NCI-H128 (cell line): ENCODE measurements at regions not wholly inside any gene's neighbourhood (a gene's known extent, or its start where the extent isn't known, plus 50 kb on each side); places are given as distances from the start of the nearest gene placed in this dataset.

ENCODE experiments used
- DNase-seq: peaks from one replicate; lab custom pipeline; 2025; ENCODE audit not compliant: unreplicated experiment; lab: John Stamatoyannopoulos, UW

GRCh38 chr22:27679176-27679575 is 122.4 kb downstream of the MN1 start:
- no peak for DNase-seq

DNA sequence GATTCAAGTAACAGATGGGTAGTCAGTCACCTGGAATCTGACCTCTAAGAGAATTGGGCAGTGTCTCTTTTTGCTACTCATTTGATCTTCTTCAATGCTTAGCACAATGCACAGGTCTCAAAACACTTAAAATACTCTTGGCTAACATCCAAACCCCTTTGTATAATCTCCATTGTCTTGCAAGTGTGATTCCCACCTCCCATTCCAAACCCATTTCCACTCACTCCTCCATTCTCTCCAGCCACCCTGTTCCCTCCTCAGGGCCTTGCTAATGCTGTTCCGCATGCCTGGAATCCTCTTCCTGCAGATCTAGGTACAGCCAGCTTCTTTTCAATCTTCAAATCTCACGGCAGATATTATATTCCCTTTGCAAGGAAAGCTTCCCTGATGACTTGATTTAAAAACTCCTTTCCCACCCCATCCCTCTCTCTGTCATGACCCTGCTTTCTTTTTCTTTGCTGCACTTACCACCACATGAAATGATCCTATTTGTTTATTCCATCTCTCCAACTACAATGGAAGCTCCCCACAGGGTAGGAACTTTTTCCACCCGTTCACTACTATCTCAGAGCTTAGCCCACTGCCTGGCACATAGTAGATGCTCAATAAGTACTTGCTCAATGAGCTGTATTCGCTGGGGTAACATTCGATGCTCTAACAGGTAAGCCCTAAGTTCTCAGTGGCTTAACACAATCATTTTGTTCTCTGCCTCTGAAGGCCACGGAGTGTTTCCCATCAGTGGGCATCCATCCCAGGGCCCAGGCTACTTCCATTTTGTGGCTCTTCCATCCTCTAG is 121.7 kb downstream of the MN1 start:
- no peak for DNase-seq

DNA sequence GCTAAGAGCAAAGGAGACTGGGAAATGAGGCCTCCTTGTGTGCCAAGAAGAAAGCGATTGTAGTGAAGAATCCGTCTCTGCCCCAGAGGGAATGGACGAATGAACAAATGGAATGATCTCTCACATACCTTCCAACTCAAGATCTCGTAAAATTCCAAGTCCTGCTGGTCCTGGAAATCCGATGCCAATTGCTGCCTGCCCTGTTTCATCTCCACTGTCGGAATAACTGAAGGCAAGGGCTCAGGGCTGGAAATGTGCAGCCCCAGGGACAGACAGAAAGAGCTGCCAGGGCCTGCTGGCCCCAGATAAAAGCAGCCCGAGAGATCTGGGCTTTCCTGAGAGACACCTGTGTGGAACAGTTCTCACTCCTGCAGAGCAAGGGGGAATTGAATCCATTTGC is 120.9 kb downstream of the MN1 start:
- DNase-seq = no peak

GRCh38 chr22:27681037-27681436 is 120.5 kb downstream of the MN1 start:
- DNase-seq = no peak

GRCh38 chr22:27682437-27682836 is 119.1 kb downstream of the MN1 start:
- DNase-seq = no peak

GRCh38 chr22:27684901-27685300 is 116.7 kb downstream of the MN1 start:
- DNase-seq = no peak

- no peak for DNase-seq
Measured at GRCh38 chr22:27685515-27685914, 116.0 kb downstream of the MN1 start.

DNA sequence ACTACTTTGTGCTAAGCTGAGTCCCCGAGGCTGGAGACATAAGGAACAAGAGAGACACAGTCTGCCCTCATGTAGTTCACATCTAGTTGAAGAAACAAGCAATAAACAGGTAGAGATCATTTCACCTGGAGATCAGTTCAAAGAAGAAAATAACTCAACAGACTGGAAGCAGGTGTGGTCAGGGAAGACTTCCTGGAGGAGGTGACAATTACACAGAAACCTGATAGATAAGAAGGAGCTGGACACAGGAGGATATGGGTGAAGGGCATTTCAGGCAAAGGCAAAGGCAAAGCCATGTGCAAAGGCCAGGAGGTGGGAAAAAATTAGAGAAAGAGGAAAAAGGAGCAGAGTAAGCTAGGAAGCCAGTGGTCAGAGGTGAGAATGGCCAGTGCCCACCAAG is 115.6 kb downstream of the MN1 start:
- DNase-seq = no peak

GRCh38 chr22:27686534-27686933 is 115.0 kb downstream of the MN1 start:
- DNase-seq = no peak

GRCh38 chr22:27687984-27688545 is 113.5 kb downstream of the MN1 start:
- DNase-seq = no peak

GRCh38 chr22:27689664-27690063 is 111.9 kb downstream of the MN1 start:
- DNase-seq = no peak

GRCh38 chr22:27690599-27690998 is 111.0 kb downstream of the MN1 start:
- no peak for DNase-seq

GRCh38 chr22:27692243-27692642 is 109.3 kb downstream of the MN1 start:
- no peak for DNase-seq

- DNase-seq = no peak
Measured at GRCh38 chr22:27695925-27696324, 105.6 kb downstream of the MN1 start.

- DNase-seq = no peak
Measured at GRCh38 chr22:27697888-27698287, 103.7 kb downstream of the MN1 start.
